ENCODE measurements at regions not wholly inside any gene's neighbourhood (a gene's known extent, or its start where the extent isn't known, plus 50 kb on each side); places are given as distances from the start of the nearest gene placed in this dataset.
A peak's percentile ranks its signal among the peaks of the same experiment; 100 is the strongest.

GRCh38 chr15:60093273-60094067 lies 89.4 kb downstream of the FOXB1 start:
- Histone ChIP-seq H3K4me1 (ENCODE audit: control insufficient read depth in 5 of 5, insufficient read depth in 5 of 5, low read length in 5 of 5) (peaks cover 0 to 5% (median 0%) of the 10 kb centered on the region in 5 donors), H3K4me3 (no peak overlapping the region), H3K36me3 (ENCODE audit: control insufficient read depth in 4 of 4, insufficient read depth in 4 of 4, low read length in 4 of 4) (no peaks in the 10 kb centered on the region), H3K27ac (ENCODE audit: low read depth in 1 of 2, low read length in 1 of 2) (no peak overlapping the region), H3K9ac (ENCODE audit: insufficient read depth in 1 of 2, low read length in 2 of 2) (no peak overlapping the region), H3K27me3 (ENCODE audit: control insufficient read depth in 3 of 3, insufficient read depth in 3 of 3, low read length in 2 of 3) (no peaks in the 10 kb centered on the region), H3K9me3 (ENCODE audit: control insufficient read depth in 4 of 4, insufficient read depth in 3 of 4, low read length in 3 of 4) (peaks cover 0 to 5% (median 0%) of the 10 kb centered on the region in 4 donors)
- no peak for ATAC-seq (ENCODE audit: insufficient read depth, low FRiP score)
- DNase-seq = peak in 1 of 3 donors; percentile 22
- 38 to 50% methylated on average over 4 of the region's 4 CpGs for WGBS, 2 donors
- TF ChIP-seq CTCF (IDR thresholded peaks at IDR 0.05; ENCODE audit: control extremely low read depth, extremely low read depth) = no peak

- Histone ChIP-seq H3K9ac (ENCODE audit: insufficient read depth in 1 of 2, low read length in 2 of 2) (no peak overlapping the region), H3K4me3 (no peak overlapping the region), H3K9me3 (ENCODE audit: control insufficient read depth in 4 of 4, insufficient read depth in 3 of 4, low read length in 3 of 4) (peaks cover 0 to 5% (median 0%) of the 10 kb centered on the region in 4 donors), H3K4me1 (ENCODE audit: control insufficient read depth in 5 of 5, insufficient read depth in 5 of 5, low read length in 5 of 5) (peaks cover 0 to 5% (median 0%) of the 10 kb centered on the region in 5 donors), H3K27ac (ENCODE audit: low read depth in 1 of 2, low read length in 1 of 2) (no peak overlapping the region), H3K36me3 (ENCODE audit: control insufficient read depth in 4 of 4, insufficient read depth in 4 of 4, low read length in 4 of 4) (no peaks in the 10 kb centered on the region), H3K27me3 (ENCODE audit: control insufficient read depth in 3 of 3, insufficient read depth in 3 of 3, low read length in 2 of 3) (no peaks in the 10 kb centered on the region)
- 83 to 89% methylated on average over 2 of the region's 2 CpGs for WGBS, 2 donors
- no peak for TF ChIP-seq CTCF (IDR thresholded peaks at IDR 0.05; ENCODE audit: control extremely low read depth, extremely low read depth)
- no peak for ATAC-seq (ENCODE audit: insufficient read depth, low FRiP score)
- DNase-seq = no peak
These were observed 91.6 kb downstream of the FOXB1 start for GRCh38 chr15:60095711-60096110.

GRCh38 chr15:60096157-60096556 lies 92.0 kb downstream of the FOXB1 start:
- Histone ChIP-seq H3K4me3 (no peak overlapping the region), H3K4me1 (ENCODE audit: control insufficient read depth in 5 of 5, insufficient read depth in 5 of 5, low read length in 5 of 5) (peaks cover 0 to 3% (median 0%) of the 10 kb centered on the region in 5 donors), H3K27me3 (ENCODE audit: control insufficient read depth in 3 of 3, insufficient read depth in 3 of 3, low read length in 2 of 3) (no peaks in the 10 kb centered on the region), H3K36me3 (ENCODE audit: control insufficient read depth in 4 of 4, insufficient read depth in 4 of 4, low read length in 4 of 4) (no peaks in the 10 kb centered on the region), H3K27ac (ENCODE audit: low read depth in 1 of 2, low read length in 1 of 2) (no peak overlapping the region), H3K9ac (ENCODE audit: insufficient read depth in 1 of 2, low read length in 2 of 2) (no peak overlapping the region), H3K9me3 (ENCODE audit: control insufficient read depth in 4 of 4, insufficient read depth in 3 of 4, low read length in 3 of 4) (peaks cover 0 to 5% (median 0%) of the 10 kb centered on the region in 4 donors)
- WGBS, 2 donors = 86 to 93% methylated on average over 4 of the region's 4 CpGs
- TF ChIP-seq CTCF (IDR thresholded peaks at IDR 0.05; ENCODE audit: control extremely low read depth, extremely low read depth) = no peak
- DNase-seq = no peak
- ATAC-seq (ENCODE audit: insufficient read depth, low FRiP score) = no peak

Data from lung (tissue), 11 donors.